H9 (cell line): ENCODE measurements at regions not wholly inside any gene's neighbourhood (a gene's known extent, or its start where the extent isn't known, plus 50 kb on each side); places are given as distances from the start of the nearest gene placed in this dataset.
"Not testable (repeated sequence)": the region's sequence is repeated elsewhere in the genome, so short reads cannot be mapped to it uniquely, and the experiment has no call there.

ENCODE experiments used
- DNase-seq: peaks from one replicate; pipeline ENCODE4 v3.0.0-alpha.2; 2017
- H2AFZ ChIP-seq: one replicate; pipeline ENCODE4 v1.6.1; 2013; ENCODE audit warnings: mild to moderate bottlenecking, low read length, control low read depth, moderate library complexity
- H2AK5ac ChIP-seq: 2 replicates; pipeline ENCODE4 v1.6.1; 2013; ENCODE audit warnings: low read length, control low read depth, mixed read lengths; ENCODE audit not compliant: insufficient read length
- H2BK120ac ChIP-seq: one replicate; pipeline ENCODE4 v1.6.1; 2013; ENCODE audit warnings: low read depth, mild to moderate bottlenecking, low read length, control low read depth, inconsistent platforms; ENCODE audit not compliant: poor library complexity, severe bottlenecking
- H2BK12ac ChIP-seq: 2 replicates; pipeline ENCODE4 v1.6.1; 2013; ENCODE audit warnings: low read length, control low read depth, mixed read lengths, low read depth; ENCODE audit not compliant: insufficient read length
- H2BK15ac ChIP-seq: 2 replicates; pipeline ENCODE4 v1.6.1; 2013; ENCODE audit warnings: low read depth, low read length, control low read depth
- H2BK20ac ChIP-seq: one replicate; pipeline ENCODE4 v1.6.1; 2013; ENCODE audit warnings: low read depth, mild to moderate bottlenecking, low read length, control low read depth, inconsistent platforms; ENCODE audit not compliant: poor library complexity, severe bottlenecking
- H2BK5ac ChIP-seq: 2 replicates; pipeline ENCODE4 v1.6.1; 2013; ENCODE audit warnings: low read length, control low read depth, mixed read lengths; ENCODE audit not compliant: insufficient read length
- H3K14ac ChIP-seq: 2 replicates; pipeline ENCODE4 v1.6.1; 2013; ENCODE audit warnings: low read length, control low read depth; ENCODE audit not compliant: insufficient read depth
- H3K18ac ChIP-seq: 2 replicates; pipeline ENCODE4 v1.6.1; 2013; ENCODE audit warnings: low read depth, mild to moderate bottlenecking, mixed read lengths, low read length, control low read depth; ENCODE audit not compliant: insufficient read length
- H3K23ac ChIP-seq: 2 replicates; pipeline ENCODE4 v1.6.1; 2013; ENCODE audit warnings: low read length, control low read depth, mixed read lengths, low read depth; ENCODE audit not compliant: insufficient read length
- H3K23me2 ChIP-seq: 2 replicates; pipeline ENCODE4 v1.6.1; 2013; ENCODE audit warnings: low read depth, mild to moderate bottlenecking, mixed read lengths, low read length, control low read depth; ENCODE audit not compliant: insufficient read length, poor library complexity, severe bottlenecking
- H3K27ac ChIP-seq: 2 replicates; pipeline ENCODE4 v1.5.1; 2013; ENCODE audit warnings: low read length, control low read depth, mixed read lengths, low read depth; ENCODE audit not compliant: insufficient read length
- H3K27me3 ChIP-seq: 2 replicates; pipeline ENCODE4 v1.6.1; 2013; ENCODE audit warnings: low read length, control low read depth, inconsistent platforms; ENCODE audit not compliant: insufficient read depth
- H3K4ac ChIP-seq: 2 replicates; pipeline ENCODE4 v1.6.1; 2013; ENCODE audit warnings: low read depth, mild to moderate bottlenecking, control low read depth, inconsistent platforms, low read length, moderate library complexity
- H3K4me1 ChIP-seq: 2 replicates; pipeline ENCODE4 v1.6.1; 2013; ENCODE audit warnings: low read length, control low read depth, inconsistent platforms; ENCODE audit not compliant: insufficient read depth
- H3K4me2 ChIP-seq: 2 replicates; pipeline ENCODE4 v1.6.1; 2013; ENCODE audit warnings: low read length, control low read depth, mixed read lengths; ENCODE audit not compliant: insufficient read length, insufficient read depth
- H3K56ac ChIP-seq: 2 replicates; pipeline ENCODE4 v1.6.1; 2013; ENCODE audit warnings: low read depth, mild to moderate bottlenecking, mixed read lengths, low read length, control low read depth; ENCODE audit not compliant: insufficient read length
- H3K79me1 ChIP-seq: 2 replicates; pipeline ENCODE4 v1.6.1; 2013; ENCODE audit warnings: low read depth, mild to moderate bottlenecking, moderate library complexity, low read length, control low read depth, inconsistent platforms; ENCODE audit not compliant: insufficient read depth, poor library complexity, severe bottlenecking
- H3K79me2 ChIP-seq: 2 replicates; pipeline ENCODE4 v1.6.1; 2013; ENCODE audit warnings: low read length, control low read depth, inconsistent platforms; ENCODE audit not compliant: insufficient read depth
- H3K9ac ChIP-seq: 2 replicates; pipeline ENCODE4 v1.6.1; 2013; ENCODE audit warnings: low read length, control low read depth, mixed read lengths; ENCODE audit not compliant: insufficient read length; ENCODE audit errors: extremely low read depth
- H3K9me3 ChIP-seq: one replicate; pipeline ENCODE4 v1.6.1; 2013; ENCODE audit warnings: low read depth, low read length, inconsistent platforms; ENCODE audit not compliant: control insufficient read depth
- H3T11ph ChIP-seq: one replicate; pipeline ENCODE4 v1.6.1; 2013; ENCODE audit warnings: mild to moderate bottlenecking, low read length, control low read depth, inconsistent platforms
- H4K20me1 ChIP-seq: one replicate; pipeline ENCODE4 v1.6.1; 2013; ENCODE audit not compliant: control insufficient read depth, insufficient read length, insufficient read depth
- H4K5ac ChIP-seq: 2 replicates; pipeline ENCODE4 v1.6.1; 2013; ENCODE audit warnings: low read depth, mild to moderate bottlenecking, mixed read lengths, low read length, control low read depth; ENCODE audit not compliant: insufficient read length
- H4K8ac ChIP-seq: replicated peaks from 2 replicates; pipeline ENCODE4 v1.6.1; 2013; ENCODE audit warnings: low read length, control low read depth, mixed read lengths, low read depth; ENCODE audit not compliant: insufficient read length
- H4K91ac ChIP-seq: 2 replicates; pipeline ENCODE4 v1.6.1; 2013; ENCODE audit warnings: low read depth, mild to moderate bottlenecking, moderate library complexity, mixed read lengths, low read length, control low read depth; ENCODE audit not compliant: insufficient read length
- H3K27ac Mint-ChIP-seq, 3 experiments: 2 replicates in 2 of 3; 3 replicates in 1 of 3; pipeline ENCODE4 v1.8.0; 2020 to 2021; ENCODE audit warnings: mixed read lengths in 3 of 3, mild to moderate bottlenecking in 1 of 3, moderate library complexity in 1 of 3
- H3K27me3 Mint-ChIP-seq: 2 replicates; pipeline ENCODE4 v1.8.0; 2021; ENCODE audit warnings: low read depth, mild to moderate bottlenecking, moderate library complexity, mixed read lengths
- H3K36me3 Mint-ChIP-seq, 3 experiments: 2 replicates in 2 of 3; 3 replicates in 1 of 3; pipeline ENCODE4 v1.8.0; 2020 to 2021; ENCODE audit warnings: low read depth in 3 of 3, mixed read lengths in 3 of 3; ENCODE audit not compliant: insufficient read depth in 1 of 3
- H3K4me1 Mint-ChIP-seq, 2 experiments: 2 replicates each; pipeline ENCODE4 v1.8.0; 2020; ENCODE audit warnings: mixed read lengths in 2 of 2
- H3K4me3 Mint-ChIP-seq, 2 experiments: 2 replicates in 1 of 2; 3 replicates in 1 of 2; pipeline ENCODE4 v1.8.0; 2020 to 2021; ENCODE audit warnings: mild to moderate bottlenecking in 2 of 2, mixed read lengths in 2 of 2, moderate library complexity in 1 of 2
- H3K9me3 Mint-ChIP-seq, 2 experiments: 2 replicates in 1 of 2; 3 replicates in 1 of 2; pipeline ENCODE4 v1.8.0; 2020; ENCODE audit warnings: mild to moderate bottlenecking in 2 of 2, mixed read lengths in 2 of 2, moderate library complexity in 1 of 2
- WGBS: extraction: QIAGEN DNeasy Blood & Tissue Kit; methylation state at CpG from one replicate; pipeline ENCODE4 v1.1.7; 2013; ENCODE audit warnings: missing lambda C conversion rate, low lambda C conversion rate, mixed read lengths; ENCODE audit not compliant: insufficient read length; ENCODE audit errors: extremely low coverage; 5-methylcytosine and 5-hydroxymethylcytosine counted together

DNA sequence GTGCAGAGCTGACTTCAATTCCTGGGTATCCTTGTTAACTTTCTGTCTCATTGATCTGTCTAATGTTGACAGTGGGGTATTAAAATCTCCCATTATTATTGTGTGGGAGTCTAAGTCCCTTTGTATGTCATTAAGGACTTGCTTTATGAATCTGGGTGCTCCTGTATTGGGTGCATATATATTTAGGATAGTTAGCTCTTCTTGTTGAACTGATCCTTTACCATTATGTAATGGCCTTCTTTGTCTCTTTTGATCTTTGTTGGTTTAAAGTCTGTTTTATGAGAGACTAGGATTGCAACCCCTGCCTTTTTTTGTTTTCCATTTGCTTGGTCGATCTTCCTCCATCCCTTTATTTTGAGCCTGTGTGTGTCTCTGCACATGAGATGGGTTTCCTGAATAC is 5269.5 kb upstream of the TPTE start:
- peaks cover 10 to 53% (median 30%) of the 10 kb centered on the region in 3 experiments; a peak in 6 of 7 replicates for H3K36me3 Mint-ChIP-seq
- not testable (repeated sequence) for H3K27ac Mint-ChIP-seq

More for the DNA sequence above, 5269.5 kb upstream of the TPTE start:
- no CpG with 5 or more reads among the region's 1 CpG for WGBS
- Mint-ChIP-seq H3K27me3 (peaks cover 10% of the 10 kb centered on the region), H3K9me3 (peaks cover 75 to 76% of the 10 kb centered on the region in 2 experiments)
- not testable (repeated sequence) for H2BK5ac ChIP-seq, H4K8ac ChIP-seq, H2BK15ac ChIP-seq, H3K4ac ChIP-seq, H3T11ph ChIP-seq, H3K79me1 ChIP-seq, H3K4me1 Mint-ChIP-seq, H4K20me1 ChIP-seq, H3K56ac ChIP-seq, H2AFZ ChIP-seq, H2AK5ac ChIP-seq, H3K27ac ChIP-seq, H3K4me1 ChIP-seq, H3K4me2 ChIP-seq, H2BK20ac ChIP-seq, H4K5ac ChIP-seq, H3K9ac ChIP-seq, DNase-seq, H3K23ac ChIP-seq, H4K91ac ChIP-seq, H3K4me3 Mint-ChIP-seq, H3K27me3 ChIP-seq, H2BK12ac ChIP-seq, H3K79me2 ChIP-seq, H3K23me2 ChIP-seq, H3K14ac ChIP-seq, H2BK120ac ChIP-seq, H3K18ac ChIP-seq
- peaks cover 34% of the 10 kb centered on the region for H3K9me3 ChIP-seq
